HuH-7 (cell line): ENCODE measurements at regions not wholly inside any gene's neighbourhood (a gene's known extent, or its start where the extent isn't known, plus 50 kb on each side); places are given as distances from the start of the nearest gene placed in this dataset.

Experiments
- DNase-seq: peaks from one replicate; pipeline ENCODE4 v3.0.0; 2011; ENCODE audit warnings: low spot score

- no peak for DNase-seq
Measured at GRCh38 chr21:43317959-43318358, 109.0 kb downstream of the SIK1 start.

- no peak for DNase-seq
Measured at GRCh38 chr21:43317254-43317748, 109.6 kb downstream of the SIK1 start.

GRCh38 chr21:43316156-43316845 is 110.6 kb downstream of the SIK1 start:
- DNase-seq = no peak

GRCh38 chr21:43315244-43316137 is 111.4 kb downstream of the SIK1 start:
- no peak for DNase-seq

- no peak for DNase-seq
Measured at GRCh38 chr21:43313939-43314405, 113.0 kb downstream of the SIK1 start.

- no peak for DNase-seq
Measured at GRCh38 chr21:43313221-43313938, 113.6 kb downstream of the SIK1 start.

- DNase-seq = peak; percentile 65
Measured at GRCh38 chr21:43312751-43313169, 114.2 kb downstream of the SIK1 start.

- no peak for DNase-seq
Measured at GRCh38 chr21:43312011-43312410, 114.9 kb downstream of the SIK1 start.

GRCh38 chr21:43311301-43311817 is 115.6 kb downstream of the SIK1 start:
- peak; percentile 78 for DNase-seq

- no peak for DNase-seq
Measured at GRCh38 chr21:43308815-43309283, 118.1 kb downstream of the SIK1 start.

- no peak for DNase-seq
Measured at GRCh38 chr21:43308101-43308814, 118.7 kb downstream of the SIK1 start.

GRCh38 chr21:43307677-43308070 is 119.3 kb downstream of the SIK1 start:
- no peak for DNase-seq

GRCh38 chr21:43306911-43307676 is 119.8 kb downstream of the SIK1 start:
- DNase-seq = no peak

- no peak for DNase-seq
Measured at GRCh38 chr21:43306391-43306790, 120.5 kb downstream of the SIK1 start.

- DNase-seq = no peak
Measured at GRCh38 chr21:43305811-43306311, 121.1 kb downstream of the SIK1 start.

GRCh38 chr21:43305336-43305665 is 121.6 kb downstream of the SIK1 start:
- no peak for DNase-seq

- no peak for DNase-seq
Measured at GRCh38 chr21:43304621-43305335, 122.2 kb downstream of the SIK1 start.

- DNase-seq = no peak
Measured at GRCh38 chr21:43304206-43304605, 122.7 kb downstream of the SIK1 start.

GRCh38 chr21:43303275-43304178 is 123.4 kb downstream of the SIK1 start:
- DNase-seq = no peak
